NB4 (cell line): ENCODE measurements at regions not wholly inside any gene's neighbourhood (a gene's known extent, or its start where the extent isn't known, plus 50 kb on each side); places are given as distances from the start of the nearest gene placed in this dataset.

ENCODE experiments used
- DNase-seq: peaks from one replicate; pipeline ENCODE4 v3.0.0; 2010; ENCODE audit warnings: low read depth
- H3K4me3 ChIP-seq: one replicate; pipeline ENCODE4 v1.5.1; 2011; ENCODE audit warnings: mild to moderate bottlenecking, low read depth, low read length, moderate library complexity
- MYC ChIP-seq: IDR thresholded peaks from 2 replicates; pipeline ENCODE4 v1.6.1; 2011; ENCODE audit warnings: low read depth, low read length
- POLR2A ChIP-seq: IDR thresholded peaks from 2 replicates; pipeline ENCODE4 v1.6.1; 2011; ENCODE audit warnings: mild to moderate bottlenecking; ENCODE audit not compliant: insufficient read length; ENCODE audit errors: extremely low read depth
- TF ChIP-seq, protein P1 (sequence below): IDR thresholded peaks from one replicate; pipeline ENCODE4 v1.5.1; 2012; ENCODE audit warnings: low read depth, low read length
- TF ChIP-seq, protein P2 (sequence below): IDR thresholded peaks from 2 replicates; pipeline ENCODE4 v1.6.1; 2011; ENCODE audit warnings: low read depth, low read length

DNA sequence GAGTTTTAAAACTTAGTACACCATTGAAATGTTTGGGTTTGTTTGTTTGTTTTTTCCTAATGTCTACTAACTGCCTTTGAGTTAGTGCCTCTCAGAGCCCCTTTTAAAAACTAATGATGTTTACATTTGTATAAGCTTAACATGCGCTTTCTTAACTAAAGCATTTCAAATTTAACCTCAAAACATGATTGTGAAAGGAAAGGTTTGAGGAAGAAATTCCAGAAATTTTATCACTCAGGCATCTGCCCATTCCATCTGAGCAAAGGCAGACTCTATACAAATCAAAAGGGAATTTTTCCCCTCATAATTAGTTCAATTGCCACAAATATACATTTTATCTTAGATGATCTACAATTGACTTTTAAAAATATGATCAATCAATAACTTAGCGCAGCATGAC lies 230.7 kb upstream of the CAND1 start:
- TF ChIP-seq POLR2A (no peak), MYC (no peak)
- TF ChIP-seq, protein P1, sequence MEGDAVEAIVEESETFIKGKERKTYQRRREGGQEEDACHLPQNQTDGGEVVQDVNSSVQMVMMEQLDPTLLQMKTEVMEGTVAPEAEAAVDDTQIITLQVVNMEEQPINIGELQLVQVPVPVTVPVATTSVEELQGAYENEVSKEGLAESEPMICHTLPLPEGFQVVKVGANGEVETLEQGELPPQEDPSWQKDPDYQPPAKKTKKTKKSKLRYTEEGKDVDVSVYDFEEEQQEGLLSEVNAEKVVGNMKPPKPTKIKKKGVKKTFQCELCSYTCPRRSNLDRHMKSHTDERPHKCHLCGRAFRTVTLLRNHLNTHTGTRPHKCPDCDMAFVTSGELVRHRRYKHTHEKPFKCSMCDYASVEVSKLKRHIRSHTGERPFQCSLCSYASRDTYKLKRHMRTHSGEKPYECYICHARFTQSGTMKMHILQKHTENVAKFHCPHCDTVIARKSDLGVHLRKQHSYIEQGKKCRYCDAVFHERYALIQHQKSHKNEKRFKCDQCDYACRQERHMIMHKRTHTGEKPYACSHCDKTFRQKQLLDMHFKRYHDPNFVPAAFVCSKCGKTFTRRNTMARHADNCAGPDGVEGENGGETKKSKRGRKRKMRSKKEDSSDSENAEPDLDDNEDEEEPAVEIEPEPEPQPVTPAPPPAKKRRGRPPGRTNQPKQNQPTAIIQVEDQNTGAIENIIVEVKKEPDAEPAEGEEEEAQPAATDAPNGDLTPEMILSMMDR, result no peak
- TF ChIP-seq, protein P2, sequence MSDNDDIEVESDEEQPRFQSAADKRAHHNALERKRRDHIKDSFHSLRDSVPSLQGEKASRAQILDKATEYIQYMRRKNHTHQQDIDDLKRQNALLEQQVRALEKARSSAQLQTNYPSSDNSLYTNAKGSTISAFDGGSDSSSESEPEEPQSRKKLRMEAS, result no peak
- no peak overlapping the region for H3K4me3 ChIP-seq
- DNase-seq, result no peak

- DNase-seq, result no peak
- TF ChIP-seq POLR2A (no peak), MYC (no peak)
- TF ChIP-seq, protein P2, result no peak
- TF ChIP-seq, protein P1, result no peak
- H3K4me3 ChIP-seq, result no peak overlapping the region
These were observed 228.9 kb upstream of the CAND1 start for GRCh38 chr12:67039995-67040860.

DNA sequence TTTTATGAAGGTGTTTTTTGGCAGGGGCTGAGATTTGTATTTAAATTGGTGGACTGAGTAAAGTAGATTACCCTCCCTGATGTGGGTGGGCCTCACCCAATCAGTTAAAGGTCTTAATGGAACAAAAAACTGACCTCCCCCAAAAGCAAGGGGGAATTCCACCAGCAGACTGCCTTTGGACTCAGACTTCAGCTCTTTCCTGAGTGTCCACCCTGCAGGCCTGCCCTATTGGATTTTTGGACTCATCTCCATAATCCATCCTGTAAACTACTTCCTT lies 228.4 kb upstream of the CAND1 start:
- DNase-seq, result no peak
- H3K4me3 ChIP-seq, result no peak overlapping the region
- no peak for TF ChIP-seq MYC
- TF ChIP-seq, protein P2, result no peak
- TF ChIP-seq, protein P1, result no peak
- no peak for TF ChIP-seq POLR2A

GRCh38 chr12:67042697-67043131 lies 226.4 kb upstream of the CAND1 start:
- TF ChIP-seq, protein P1, result no peak
- TF ChIP-seq, protein P2, result no peak
- TF ChIP-seq MYC (no peak), POLR2A (no peak)
- DNase-seq, result no peak
- H3K4me3 ChIP-seq, result no peak overlapping the region

- no peak overlapping the region for H3K4me3 ChIP-seq
- no peak for DNase-seq
- TF ChIP-seq MYC, result no peak
- no peak for TF ChIP-seq POLR2A
- TF ChIP-seq, protein P2, result no peak
- TF ChIP-seq, protein P1, result no peak
These were observed 225.4 kb upstream of the CAND1 start for GRCh38 chr12:67043771-67044170.

DNA sequence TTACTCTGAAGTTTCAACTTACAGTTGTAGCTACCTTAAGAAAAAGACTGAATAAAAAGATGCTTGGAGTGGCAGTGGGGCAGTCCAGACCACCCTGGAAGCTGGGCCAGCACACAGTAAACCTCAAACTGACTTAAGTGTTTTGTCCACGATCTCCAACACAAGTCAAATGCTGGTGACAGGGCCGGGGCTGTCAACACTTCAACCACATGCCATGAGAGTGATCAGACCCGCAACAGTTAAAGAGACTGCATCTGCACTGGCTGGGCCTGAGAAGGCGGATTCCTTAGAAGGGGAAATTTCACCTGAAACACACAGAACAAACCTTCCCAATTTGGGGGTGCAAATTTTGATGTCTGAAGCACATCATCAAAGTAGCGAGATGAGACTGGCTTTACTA lies 223.5 kb upstream of the CAND1 start:
- no peak for DNase-seq

More for the DNA sequence above, 223.5 kb upstream of the CAND1 start:
- TF ChIP-seq MYC (no peak), POLR2A (no peak)
- TF ChIP-seq, protein P1, result no peak
- TF ChIP-seq, protein P2, result no peak
- no peak overlapping the region for H3K4me3 ChIP-seq
